ENCODE measurements at regions not wholly inside any gene's neighbourhood (a gene's known extent, or its start where the extent isn't known, plus 50 kb on each side); places are given as distances from the start of the nearest gene placed in this dataset.

- no peaks in the 10 kb centered on the region for H3K36me3 Mint-ChIP-seq
- H3K27me3 Mint-ChIP-seq: peaks cover 2% of the 10 kb centered on the region
- H3K9me3 Mint-ChIP-seq (ENCODE audit: low read depth): no peaks in the 10 kb centered on the region
- no peak overlapping the region for H3K4me3 Mint-ChIP-seq
- no peak overlapping the region for H3K27ac Mint-ChIP-seq
- H3K4me1 Mint-ChIP-seq (ENCODE audit: low read depth): no peaks in the 10 kb centered on the region
These were observed 571.9 kb upstream of the PKDCC start for GRCh38 chr2:41475959-41476358.

GRCh38 chr2:41482659-41483058 is 565.2 kb upstream of the PKDCC start:
- H3K9me3 Mint-ChIP-seq (ENCODE audit: low read depth): no peaks in the 10 kb centered on the region
- no peaks in the 10 kb centered on the region for H3K4me1 Mint-ChIP-seq (ENCODE audit: low read depth)
- no peak overlapping the region for H3K4me3 Mint-ChIP-seq
- H3K36me3 Mint-ChIP-seq: no peaks in the 10 kb centered on the region
- H3K27ac Mint-ChIP-seq: no peak overlapping the region
- H3K27me3 Mint-ChIP-seq: no peaks in the 10 kb centered on the region

GRCh38 chr2:41483226-41483625 is 564.6 kb upstream of the PKDCC start:
- Mint-ChIP-seq H3K9me3 (ENCODE audit: low read depth) (no peaks in the 10 kb centered on the region), H3K27ac (no peak overlapping the region), H3K4me3 (no peak overlapping the region), H3K27me3 (no peaks in the 10 kb centered on the region), H3K4me1 (ENCODE audit: low read depth) (no peaks in the 10 kb centered on the region), H3K36me3 (no peaks in the 10 kb centered on the region)

DNA sequence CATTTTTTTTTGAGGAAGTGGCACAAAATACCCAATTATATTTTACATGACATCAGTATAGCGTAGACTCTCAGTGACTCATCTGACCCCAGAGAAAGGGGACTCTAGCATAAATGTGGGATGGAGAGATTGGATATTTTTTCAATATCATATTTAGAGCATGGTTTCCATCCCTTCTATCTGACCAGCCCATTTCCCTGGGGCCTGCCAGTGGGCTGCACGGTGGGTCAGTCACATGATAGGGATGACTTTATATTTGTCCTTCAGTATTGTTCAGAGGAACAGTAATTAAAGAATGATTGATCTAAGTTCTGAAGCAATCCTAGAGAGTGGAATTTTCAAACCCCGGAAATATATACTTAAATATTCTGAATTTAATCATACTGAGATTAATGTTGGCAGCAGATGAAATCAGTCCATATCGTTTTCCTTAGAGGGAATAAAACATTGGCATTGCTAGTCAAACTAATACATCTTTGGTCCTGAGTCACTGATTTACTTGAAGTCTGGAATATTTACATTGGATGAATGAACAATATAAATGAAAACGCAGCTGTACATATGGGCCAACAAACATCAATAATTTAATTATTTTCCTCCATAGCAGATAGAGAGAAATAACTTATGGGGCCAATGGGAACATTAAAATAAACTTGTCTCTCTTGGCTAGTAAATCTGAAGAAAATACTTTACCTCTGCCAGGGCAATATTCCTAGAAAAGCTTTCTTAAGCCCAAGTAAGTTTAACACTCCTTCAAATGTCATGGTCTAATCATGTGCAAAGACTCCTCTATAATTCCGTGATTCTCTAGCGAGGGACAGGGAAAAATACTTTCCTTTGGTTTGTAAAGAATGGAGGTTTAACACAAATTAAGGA is 563.6 kb upstream of the PKDCC start:
- Mint-ChIP-seq H3K4me3 (no peak overlapping the region), H3K36me3 (no peaks in the 10 kb centered on the region), H3K9me3 (ENCODE audit: low read depth) (no peaks in the 10 kb centered on the region), H3K4me1 (ENCODE audit: low read depth) (no peaks in the 10 kb centered on the region), H3K27ac (no peak overlapping the region), H3K27me3 (no peaks in the 10 kb centered on the region)

GRCh38 chr2:41484858-41485234 is 563.0 kb upstream of the PKDCC start:
- Mint-ChIP-seq H3K27ac (no peak overlapping the region), H3K4me3 (no peak overlapping the region), H3K4me1 (ENCODE audit: low read depth) (no peaks in the 10 kb centered on the region), H3K36me3 (no peaks in the 10 kb centered on the region), H3K27me3 (no peaks in the 10 kb centered on the region), H3K9me3 (ENCODE audit: low read depth) (no peaks in the 10 kb centered on the region)

DNA sequence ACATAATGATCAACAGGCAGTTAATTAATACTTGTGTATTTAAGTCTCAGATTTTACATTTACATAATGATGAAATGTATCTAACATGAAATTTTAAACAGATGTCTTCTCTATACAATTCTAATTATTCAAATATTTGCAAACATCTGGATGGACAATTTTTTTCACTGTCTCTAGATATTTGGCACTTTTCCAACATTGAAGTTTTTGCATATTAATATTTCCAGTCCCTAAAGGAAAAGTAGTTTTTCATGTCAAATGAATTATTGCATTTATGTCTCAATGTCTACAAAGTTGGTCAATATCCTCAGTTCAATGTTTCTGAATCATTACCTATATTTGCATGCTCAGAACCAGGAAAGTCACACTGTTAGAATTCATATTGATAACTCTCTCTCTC is 560.9 kb upstream of the PKDCC start:
- H3K4me3 Mint-ChIP-seq: no peak overlapping the region
- no peaks in the 10 kb centered on the region for H3K27me3 Mint-ChIP-seq
- H3K27ac Mint-ChIP-seq: no peak overlapping the region
- no peaks in the 10 kb centered on the region for H3K36me3 Mint-ChIP-seq
- no peaks in the 10 kb centered on the region for H3K9me3 Mint-ChIP-seq (ENCODE audit: low read depth)
- no peaks in the 10 kb centered on the region for H3K4me1 Mint-ChIP-seq (ENCODE audit: low read depth)

GRCh38 chr2:41488888-41489287 is 558.9 kb upstream of the PKDCC start:
- Mint-ChIP-seq H3K27ac (no peak overlapping the region), H3K4me1 (ENCODE audit: low read depth) (no peaks in the 10 kb centered on the region), H3K27me3 (no peaks in the 10 kb centered on the region), H3K4me3 (no peak overlapping the region), H3K36me3 (no peaks in the 10 kb centered on the region), H3K9me3 (ENCODE audit: low read depth) (peaks cover 10% of the 10 kb centered on the region)

GRCh38 chr2:41489638-41490037 is 558.2 kb upstream of the PKDCC start:
- Mint-ChIP-seq H3K27ac (no peak overlapping the region), H3K4me3 (no peak overlapping the region), H3K27me3 (no peaks in the 10 kb centered on the region), H3K36me3 (peaks cover under 1% of the 10 kb centered on the region), H3K9me3 (ENCODE audit: low read depth) (peaks cover 14% of the 10 kb centered on the region), H3K4me1 (ENCODE audit: low read depth) (no peaks in the 10 kb centered on the region)

DNA sequence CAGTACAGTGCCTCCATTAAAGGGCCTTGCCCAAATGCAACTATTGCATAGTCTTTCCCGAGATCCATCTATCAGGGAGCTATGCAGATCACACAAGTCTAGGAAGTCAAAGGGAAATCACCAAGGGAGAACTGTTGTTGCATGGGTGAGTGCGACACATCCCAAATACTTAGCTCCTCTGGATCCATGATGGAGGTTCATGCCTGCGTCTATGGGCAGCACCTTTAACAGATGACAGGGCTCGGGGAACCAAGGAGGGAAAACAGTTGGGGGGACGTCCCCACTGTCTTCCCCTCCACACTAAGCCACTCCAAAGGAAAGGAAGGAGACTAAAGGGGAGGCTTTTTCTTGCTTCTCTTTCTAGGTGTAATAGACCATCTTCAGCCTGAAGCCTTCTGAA is 552.8 kb upstream of the PKDCC start:
- no peaks in the 10 kb centered on the region for H3K4me1 Mint-ChIP-seq (ENCODE audit: low read depth)
- H3K9me3 Mint-ChIP-seq (ENCODE audit: low read depth): peaks cover 29% of the 10 kb centered on the region
- H3K27me3 Mint-ChIP-seq: no peaks in the 10 kb centered on the region
- no peak overlapping the region for H3K4me3 Mint-ChIP-seq
- no peak overlapping the region for H3K27ac Mint-ChIP-seq
- H3K36me3 Mint-ChIP-seq: peaks cover 6% of the 10 kb centered on the region

GRCh38 chr2:41496908-41497307 is 550.9 kb upstream of the PKDCC start:
- H3K9me3 Mint-ChIP-seq (ENCODE audit: low read depth): peaks cover 34% of the 10 kb centered on the region
- H3K4me1 Mint-ChIP-seq (ENCODE audit: low read depth): no peaks in the 10 kb centered on the region
- no peaks in the 10 kb centered on the region for H3K27me3 Mint-ChIP-seq
- no peak overlapping the region for H3K27ac Mint-ChIP-seq
- H3K36me3 Mint-ChIP-seq: peaks cover 6% of the 10 kb centered on the region
- H3K4me3 Mint-ChIP-seq: no peak overlapping the region

GRCh38 chr2:41498781-41499180 is 549.0 kb upstream of the PKDCC start:
- H3K27me3 Mint-ChIP-seq: no peaks in the 10 kb centered on the region
- H3K36me3 Mint-ChIP-seq: peaks cover 6% of the 10 kb centered on the region
- H3K4me1 Mint-ChIP-seq (ENCODE audit: low read depth): no peaks in the 10 kb centered on the region
- no peak overlapping the region for H3K27ac Mint-ChIP-seq
- H3K9me3 Mint-ChIP-seq (ENCODE audit: low read depth): peaks cover 25% of the 10 kb centered on the region
- no peak overlapping the region for H3K4me3 Mint-ChIP-seq

DNA sequence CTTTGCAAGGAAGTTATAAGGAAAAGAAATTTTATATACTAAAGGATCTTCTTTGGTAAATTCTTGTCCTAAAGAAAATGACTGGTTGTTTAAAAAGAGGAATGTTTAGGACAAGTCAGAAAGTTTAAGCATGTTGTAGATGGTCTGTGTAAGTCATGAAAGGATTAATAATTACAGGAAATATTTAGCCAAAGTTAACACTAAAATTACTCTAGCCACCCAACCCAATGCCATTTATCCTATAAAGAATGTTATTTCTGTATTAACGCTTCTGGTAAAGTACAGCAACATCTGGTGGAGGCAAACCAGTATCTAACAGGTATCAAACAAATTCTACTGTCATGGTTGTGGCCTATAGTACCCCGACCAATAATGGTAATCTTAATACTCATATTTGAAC is 546.9 kb upstream of the PKDCC start:
- Mint-ChIP-seq H3K4me3 (no peak overlapping the region), H3K27ac (no peak overlapping the region), H3K36me3 (no peaks in the 10 kb centered on the region), H3K4me1 (ENCODE audit: low read depth) (no peaks in the 10 kb centered on the region), H3K9me3 (ENCODE audit: low read depth) (peaks cover 10% of the 10 kb centered on the region), H3K27me3 (no peaks in the 10 kb centered on the region)

DNA sequence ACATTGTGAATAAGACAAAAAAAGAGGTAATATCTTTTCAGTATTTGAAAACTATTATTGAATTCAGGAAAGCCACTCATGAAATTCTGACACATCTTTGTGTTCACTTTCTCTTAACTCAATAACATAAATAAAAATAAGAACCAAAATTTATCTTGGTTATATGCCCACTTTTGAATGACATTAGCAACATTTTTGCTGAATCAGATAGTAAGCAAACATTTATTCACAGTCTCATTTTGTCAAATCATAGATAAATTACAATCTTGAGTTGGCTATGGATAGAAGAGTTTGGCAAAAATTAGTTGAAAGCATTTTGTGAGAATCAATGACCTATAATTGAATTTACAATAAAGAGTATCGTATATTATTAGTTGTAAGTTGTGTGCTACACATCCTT is 545.1 kb upstream of the PKDCC start:
- Mint-ChIP-seq H3K9me3 (ENCODE audit: low read depth) (peaks cover 6% of the 10 kb centered on the region), H3K27ac (no peak overlapping the region), H3K4me3 (no peak overlapping the region), H3K27me3 (no peaks in the 10 kb centered on the region), H3K4me1 (ENCODE audit: low read depth) (no peaks in the 10 kb centered on the region), H3K36me3 (no peaks in the 10 kb centered on the region)

DNA sequence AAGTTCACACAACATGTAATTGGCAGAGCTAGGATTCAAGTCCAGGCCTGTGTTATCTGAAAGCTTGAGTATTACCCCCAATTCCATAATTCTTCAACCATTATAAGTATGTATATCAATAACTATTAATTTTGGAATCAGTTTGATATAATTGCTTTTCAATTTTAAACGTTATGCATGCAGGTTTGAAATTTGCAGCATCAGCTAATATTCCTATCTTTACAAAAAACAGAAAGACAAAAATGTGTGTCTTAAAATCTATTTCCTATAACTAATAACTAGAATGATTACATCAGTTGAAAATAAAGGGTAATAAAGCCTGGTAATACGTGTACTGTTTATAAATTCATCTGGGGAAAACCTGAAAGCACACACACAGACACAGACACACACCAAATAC is 543.3 kb upstream of the PKDCC start:
- Mint-ChIP-seq H3K4me1 (ENCODE audit: low read depth) (no peaks in the 10 kb centered on the region), H3K4me3 (no peak overlapping the region), H3K36me3 (no peaks in the 10 kb centered on the region)

DNA sequence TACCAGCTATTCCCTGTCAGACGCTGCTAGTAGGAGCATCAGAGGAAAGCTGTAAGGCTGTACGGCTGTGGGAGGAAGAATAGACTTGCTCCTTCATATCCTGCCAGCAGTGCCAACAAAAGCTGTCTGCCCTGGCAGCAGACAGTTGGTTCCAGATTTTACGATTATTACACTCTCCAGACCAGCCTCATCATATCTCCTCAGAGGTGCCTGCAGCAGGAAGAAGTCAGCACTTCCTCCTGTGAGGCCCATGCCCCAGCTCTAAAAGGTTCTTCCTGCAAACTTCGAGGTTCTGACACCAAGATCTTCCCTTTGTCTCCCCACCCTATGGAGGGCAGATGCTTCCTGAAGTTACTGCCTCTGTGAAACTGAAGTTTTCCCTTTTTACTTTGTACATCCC is 537.7 kb upstream of the PKDCC start:
- peaks cover 1% of the 10 kb centered on the region for H3K27me3 Mint-ChIP-seq
- no peaks in the 10 kb centered on the region for H3K4me1 Mint-ChIP-seq (ENCODE audit: low read depth)
- H3K4me3 Mint-ChIP-seq: no peak overlapping the region
- H3K9me3 Mint-ChIP-seq (ENCODE audit: low read depth): peaks cover 3% of the 10 kb centered on the region
- no peak overlapping the region for H3K27ac Mint-ChIP-seq
- no peaks in the 10 kb centered on the region for H3K36me3 Mint-ChIP-seq

More for the DNA sequence above, 543.3 kb upstream of the PKDCC start:
- Mint-ChIP-seq H3K27me3 (no peaks in the 10 kb centered on the region), H3K9me3 (ENCODE audit: low read depth) (peaks cover 6% of the 10 kb centered on the region), H3K27ac (no peak overlapping the region)

DNA sequence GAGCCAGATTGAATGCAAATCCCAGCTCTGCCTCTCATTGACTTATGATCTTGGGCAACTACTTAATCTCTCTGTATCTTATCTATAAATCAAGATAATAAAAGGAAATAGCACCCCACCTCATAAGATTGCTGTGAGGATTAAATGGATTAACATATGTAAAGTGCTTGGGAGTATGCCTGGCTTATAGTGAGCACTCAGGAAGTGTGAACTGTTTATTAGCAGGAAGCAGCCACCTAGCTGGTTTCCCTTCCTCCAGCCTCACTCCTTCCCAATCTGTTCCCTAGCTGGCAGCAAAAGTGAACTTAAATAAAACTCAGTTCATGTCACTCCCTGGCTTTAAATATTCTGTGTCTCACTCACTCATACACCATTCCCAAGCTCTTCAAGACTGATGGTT is 526.6 kb upstream of the PKDCC start:
- Mint-ChIP-seq H3K27me3 (no peaks in the 10 kb centered on the region), H3K9me3 (ENCODE audit: low read depth) (no peaks in the 10 kb centered on the region), H3K4me1 (ENCODE audit: low read depth) (no peaks in the 10 kb centered on the region), H3K4me3 (no peak overlapping the region), H3K36me3 (no peaks in the 10 kb centered on the region), H3K27ac (no peak overlapping the region)
